K562 (cell line): ENCODE measurements at regions not wholly inside any gene's neighbourhood (a gene's known extent, or its start where the extent isn't known, plus 50 kb on each side); places are given as distances from the start of the nearest gene placed in this dataset.
"Not testable (repeated sequence)": the region's sequence is repeated elsewhere in the genome, so short reads cannot be mapped to it uniquely, and the experiment has no call there.

Experiments
- ATAC-seq: fragments of 200-7000 bp; cut with Tn5 transposase; 3 replicates; pipeline ENCODE4 v1.9.1; 2020; ENCODE audit warnings: moderate library complexity
- BruUV-seq: library from RNA; stranded (reverse); fragments of 400-500 nt; replicated peaks from 2 replicates; lab custom pipeline; 2021; lab: Mats Ljungman, UMichigan
- CTCF ChIA-PET: fragments of 300-600 bp; formaldehyde crosslinking; extraction: SDS; loops from one replicate; lab custom pipeline; 2021; ENCODE audit warnings: low intra/inter-chr PET ratio; lab: Yijun Ruan, JAX
- POLR2A ChIA-PET: fragments of 300-600, 350-650 bp; sonication (Branson Sonifier 250); formaldehyde crosslinking; extraction: SDS; loops from one replicate; lab custom pipeline; 2021; ENCODE audit warnings: antibody characterized with exemption, inconsistent platforms; lab: Yijun Ruan, JAX
- DNase-seq, 4 experiments: peaks; one replicate each; pipeline versions ENCODE4 v3.0.0 to v3.0.0-alpha.2; 2011 to 2018; ENCODE audit warnings: low spot score in 3 of 4, mixed read lengths in 3 of 4; ENCODE audit errors: extremely low read depth in 1 of 4
- FAIRE-seq: peaks from 2 replicates; lab custom pipeline; 2011; peaks lifted over from hg19 to GRCh38; lab: Jason Lieb, UNC
- H2AFZ ChIP-seq: 2 replicates; pipeline ENCODE4 v1.6.0; 2011; ENCODE audit warnings: low read depth, low read length, control low read depth, inconsistent platforms
- H3K27ac ChIP-seq: fragments of 200-600 bp; 3 replicates; pipeline ENCODE4 v1.8.0; 2011; ENCODE audit warnings: low read depth, mild to moderate bottlenecking, control low read depth, inconsistent platforms, low read length, moderate library complexity, mixed read lengths; ENCODE audit errors: extremely low read depth
- H3K27me3 ChIP-seq, 2 experiments: fragments of 300-600 bp in 1 of 2; 2 replicates in 1 of 2; 3 replicates in 1 of 2; pipeline versions ENCODE4 v1.6.0 to v1.8.0; 2011; ENCODE audit warnings: inconsistent platforms in 2 of 2, low read length in 2 of 2, mild to moderate bottlenecking in 1 of 2, mixed read lengths in 1 of 2, moderate library complexity in 1 of 2; ENCODE audit not compliant: control insufficient read depth in 2 of 2, insufficient read depth in 2 of 2
- H3K36me3 ChIP-seq: fragments of 300-600 bp; 3 replicates; pipeline ENCODE4 v1.8.0; 2011; ENCODE audit warnings: mild to moderate bottlenecking, low read length, inconsistent platforms; ENCODE audit not compliant: control insufficient read depth, insufficient read depth
- H3K4me1 ChIP-seq, 2 experiments: fragments of 200-600 bp in 1 of 2; replicated peaks in 1 of 2; 2 replicates in 1 of 2; 3 replicates in 1 of 2; pipeline versions ENCODE4 v1.5.1 to v1.8.0; 2011; ENCODE audit warnings: inconsistent platforms in 2 of 2, low read length in 2 of 2, mild to moderate bottlenecking in 1 of 2, mixed read lengths in 1 of 2, moderate library complexity in 1 of 2; ENCODE audit not compliant: control insufficient read depth in 2 of 2, insufficient read depth in 2 of 2
- H3K4me2 ChIP-seq: 2 replicates; pipeline ENCODE4 v1.6.1; 2011; ENCODE audit warnings: low read length, control low read depth, inconsistent platforms, mixed read lengths; ENCODE audit not compliant: insufficient read depth
- H3K4me3 ChIP-seq: fragments of 200-600 bp; sonication (generic), shearing (Covaris generic); 2 replicates; pipeline ENCODE4 v1.5.1; 2016; ENCODE audit warnings: control low read depth, inconsistent platforms
- H3K79me2 ChIP-seq: fragments of 200-600 bp; 3 replicates; pipeline ENCODE4 v1.8.0; 2011; ENCODE audit warnings: low read length, inconsistent platforms; ENCODE audit not compliant: control insufficient read depth, insufficient read depth
- H3K9ac ChIP-seq, 2 experiments: 2 replicates each; pipeline versions ENCODE4 v1.6.0 to v1.6.1; 2011; ENCODE audit warnings: low read depth in 2 of 2, low read length in 2 of 2, control low read depth in 1 of 2, inconsistent platforms in 1 of 2, mild to moderate bottlenecking in 1 of 2, mixed read lengths in 1 of 2; ENCODE audit not compliant: insufficient read depth in 1 of 2
- H3K9me1 ChIP-seq: one replicate; pipeline ENCODE4 v1.6.0; 2011; ENCODE audit warnings: inconsistent platforms, mild to moderate bottlenecking, low read length, moderate library complexity; ENCODE audit not compliant: control insufficient read depth, insufficient read depth
- H3K9me3 ChIP-seq: replicated peaks from 2 replicates; pipeline ENCODE4 v1.5.1; 2011; ENCODE audit warnings: low read depth, low read length, inconsistent platforms; ENCODE audit not compliant: control insufficient read depth, insufficient read depth
- H4K20me1 ChIP-seq: replicated peaks from 2 replicates; pipeline ENCODE4 v1.6.1; 2011; ENCODE audit warnings: low read length, inconsistent platforms, mixed read lengths; ENCODE audit not compliant: control insufficient read depth, insufficient read depth
- WGBS: fragments of 100-300 bp; shearing (Covaris generic); methylation state at CpG from one replicate; pipeline ENCODE4 v1.1.6; 2016; ENCODE audit warnings: low coverage, mixed read lengths; ENCODE audit not compliant: insufficient coverage; ENCODE audit errors: missing lambda C conversion rate; 5-methylcytosine and 5-hydroxymethylcytosine counted together
- in situ Hi-C: fragments of 300-500 bp; cut with MboI; formaldehyde crosslinking; loops from 4 replicates; pipeline ENCODE4 v1.15.0; 2018; ENCODE audit warnings: inconsistent platforms, mixed read lengths
- intact Hi-C: fragments of 100-400 bp; cut with micrococcal nuclease; formaldehyde crosslinking; loops from 2 replicates; pipeline ENCODE4 v1.14.2; 2022
- TF ChIP-seq, protein P1 (sequence below): fragments of 250-450 bp; sonication (Bioruptor Pico); IDR thresholded peaks from 2 replicates; pipeline ENCODE4 v1.5.0; 2021

DNA sequence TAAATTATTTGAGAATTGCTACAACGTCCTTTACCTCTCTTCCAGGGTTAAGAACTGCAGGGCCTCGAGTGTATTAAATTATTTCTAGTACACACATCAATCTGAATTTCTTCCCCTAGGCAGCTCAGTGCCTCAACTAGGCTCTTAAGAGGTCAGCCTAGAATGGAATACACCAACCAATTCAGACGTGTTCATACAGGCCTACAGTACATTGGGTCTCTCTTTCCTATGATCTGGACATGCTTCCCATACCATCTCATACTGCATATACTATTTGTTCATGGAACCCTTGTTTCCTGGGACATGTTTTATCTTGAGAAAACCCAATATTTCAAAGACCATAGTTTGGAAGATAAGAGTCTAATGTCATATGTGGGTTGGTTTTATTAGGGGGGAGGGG is 434.1 kb upstream of the WWC1 start:
- no peaks in the 10 kb centered on the region for H4K20me1 ChIP-seq
- H3K36me3 ChIP-seq: no peaks in the 10 kb centered on the region
- H3K27me3 ChIP-seq: no peaks in the 10 kb centered on the region
- CTCF ChIA-PET: no interaction called here
- H3K4me3 ChIP-seq: no peak overlapping the region
- H3K9me3 ChIP-seq: no peaks in the 10 kb centered on the region
- H3K4me1 ChIP-seq: no peaks in the 10 kb centered on the region
- in situ Hi-C loops (no loop called here), intact Hi-C loops (no loop called here)
- FAIRE-seq (no peak), ATAC-seq (no peak), DNase-seq (no peak)
- POLR2A ChIA-PET: no interaction called here
- no peak overlapping the region for H3K9ac ChIP-seq
- no peak overlapping the region for H3K4me2 ChIP-seq
- no peaks in the 10 kb centered on the region for H3K79me2 ChIP-seq
- H3K9me1 ChIP-seq: no peaks in the 10 kb centered on the region
- H2AFZ ChIP-seq: no peak overlapping the region
- TF ChIP-seq, protein P1, sequence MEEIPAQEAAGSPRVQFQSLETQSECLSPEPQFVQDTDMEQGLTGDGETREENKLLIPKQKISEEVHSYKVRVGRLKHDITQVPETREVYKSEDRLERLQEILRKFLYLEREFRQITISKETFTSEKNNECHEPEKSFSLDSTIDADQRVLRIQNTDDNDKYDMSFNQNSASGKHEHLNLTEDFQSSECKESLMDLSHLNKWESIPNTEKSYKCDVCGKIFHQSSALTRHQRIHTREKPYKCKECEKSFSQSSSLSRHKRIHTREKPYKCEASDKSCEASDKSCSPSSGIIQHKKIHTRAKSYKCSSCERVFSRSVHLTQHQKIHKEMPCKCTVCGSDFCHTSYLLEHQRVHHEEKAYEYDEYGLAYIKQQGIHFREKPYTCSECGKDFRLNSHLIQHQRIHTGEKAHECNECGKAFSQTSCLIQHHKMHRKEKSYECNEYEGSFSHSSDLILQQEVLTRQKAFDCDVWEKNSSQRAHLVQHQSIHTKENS (CRISPR knock-in tag): no peak
- WGBS: 0% methylated on average over 3 of the region's 3 CpGs
- no TSS peak for BruUV-seq
- no peak overlapping the region for H3K27ac ChIP-seq

DNA sequence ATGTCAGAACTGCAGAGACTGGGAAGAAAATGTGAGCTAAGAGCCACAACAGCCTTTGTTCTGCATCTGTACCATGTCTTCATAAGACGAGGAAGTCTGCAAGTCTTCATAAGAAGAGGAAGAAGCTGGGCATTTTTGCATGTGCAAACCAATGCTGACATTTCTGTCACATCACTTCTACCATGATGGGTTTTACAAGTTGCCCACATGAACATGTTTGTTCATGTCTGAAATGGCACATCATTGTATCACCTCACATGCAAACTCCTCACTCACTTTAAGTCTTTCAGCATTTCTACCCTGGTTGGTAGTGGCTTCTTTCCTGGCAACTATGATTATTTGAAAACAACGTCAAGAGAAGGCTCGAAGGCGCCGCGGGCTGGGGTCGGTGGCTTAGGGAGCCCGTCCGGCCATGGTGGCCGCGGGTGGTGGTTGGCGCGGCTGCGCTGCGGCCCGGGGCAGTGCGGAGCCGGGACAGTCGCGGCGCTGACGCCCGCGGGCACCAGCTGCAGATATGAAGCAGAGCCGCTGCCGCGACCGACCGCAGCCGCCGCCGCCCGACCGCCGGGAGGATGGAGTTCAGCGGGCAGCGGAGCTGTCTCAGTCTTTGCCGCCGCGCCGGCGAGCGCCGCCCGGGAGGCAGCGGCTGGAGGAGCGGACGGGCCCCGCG is 433.1 kb upstream of the WWC1 start:
- H3K9ac ChIP-seq, H3K4me1 ChIP-seq, POLR2A ChIA-PET, FAIRE-seq, H3K9me3 ChIP-seq, intact Hi-C loops, H2AFZ ChIP-seq, H3K79me2 ChIP-seq, in situ Hi-C loops, H3K27ac ChIP-seq, H3K9me1 ChIP-seq, ATAC-seq, H4K20me1 ChIP-seq, H3K4me2 ChIP-seq, DNase-seq, BruUV-seq, H3K36me3 ChIP-seq, H3K4me3 ChIP-seq, H3K27me3 ChIP-seq, CTCF ChIA-PET: not testable (repeated sequence)
- WGBS: 23% methylated on average over 8 of the region's 50 CpGs
